AG08395 (cell line): ENCODE measurements at regions not wholly inside any gene's neighbourhood (a gene's known extent, or its start where the extent isn't known, plus 50 kb on each side); places are given as distances from the start of the nearest gene placed in this dataset.
A peak's percentile ranks its signal among the peaks of the same experiment; 100 is the strongest.

Experiments used
- DNase-seq: peaks from one replicate; pipeline ENCODE4 v3.0.0; 2012; ENCODE audit warnings: mixed read lengths, low spot score

GRCh38 chr16:13394488-13394887 is 493.1 kb downstream of the SHISA9 start:
- no peak for DNase-seq

GRCh38 chr16:13397126-13397525 is 495.7 kb downstream of the SHISA9 start:
- DNase-seq = no peak

GRCh38 chr16:13401641-13402040 is 500.2 kb downstream of the SHISA9 start:
- no peak for DNase-seq

GRCh38 chr16:13402601-13403000 is 501.2 kb downstream of the SHISA9 start:
- DNase-seq = no peak

GRCh38 chr16:13403326-13403725 is 501.9 kb downstream of the SHISA9 start:
- no peak for DNase-seq

- DNase-seq = no peak
Observed at GRCh38 chr16:13414154-13414553, 505.8 kb upstream of the ERCC4 start.

- DNase-seq = no peak
Observed at GRCh38 chr16:13419589-13419988, 500.4 kb upstream of the ERCC4 start.

- peak; percentile 62 for DNase-seq
Observed at GRCh38 chr16:13421726-13422125, 498.2 kb upstream of the ERCC4 start.

GRCh38 chr16:13425836-13426235 is 494.1 kb upstream of the ERCC4 start:
- no peak for DNase-seq

- DNase-seq = no peak
Observed at GRCh38 chr16:13426269-13426668, 493.7 kb upstream of the ERCC4 start.

- no peak for DNase-seq
Observed at GRCh38 chr16:13426736-13427135, 493.2 kb upstream of the ERCC4 start.

- no peak for DNase-seq
Observed at GRCh38 chr16:13427943-13428342, 492.0 kb upstream of the ERCC4 start.

- no peak for DNase-seq
Observed at GRCh38 chr16:13429416-13429815, 490.5 kb upstream of the ERCC4 start.

- no peak for DNase-seq
Observed at GRCh38 chr16:13435415-13435814, 484.5 kb upstream of the ERCC4 start.

- DNase-seq = no peak
Observed at GRCh38 chr16:13435873-13436474, 484.0 kb upstream of the ERCC4 start.

- DNase-seq = no peak
Observed at GRCh38 chr16:13436641-13437412, 483.1 kb upstream of the ERCC4 start.

GRCh38 chr16:13437413-13437795 is 482.6 kb upstream of the ERCC4 start:
- no peak for DNase-seq

- no peak for DNase-seq
Observed at GRCh38 chr16:13438064-13438463, 481.9 kb upstream of the ERCC4 start.

- no peak for DNase-seq
Observed at GRCh38 chr16:13439766-13440165, 480.2 kb upstream of the ERCC4 start.

- DNase-seq = no peak
Observed at GRCh38 chr16:13441675-13442074, 478.3 kb upstream of the ERCC4 start.

- no peak for DNase-seq
Observed at GRCh38 chr16:13448346-13448745, 471.6 kb upstream of the ERCC4 start.

GRCh38 chr16:13453325-13453724 is 466.6 kb upstream of the ERCC4 start:
- DNase-seq = no peak

GRCh38 chr16:13453938-13454553 is 465.9 kb upstream of the ERCC4 start:
- DNase-seq = peak; percentile 31
